Hepatocyte (in vitro differentiated cells): ENCODE measurements at regions not wholly inside any gene's neighbourhood (a gene's known extent, or its start where the extent isn't known, plus 50 kb on each side); places are given as distances from the start of the nearest gene placed in this dataset.

Experiments
- EZH2 ChIP-seq: fragments of 200-600 bp; sonication (generic); IDR thresholded peaks from 2 replicates; pipeline ENCODE4 v1.6.1; 2016; ENCODE audit warnings: antibody characterized with exemption, mild to moderate bottlenecking, borderline replicate concordance
- EZH2phosphoT487 ChIP-seq: fragments of 200-600 bp; sonication (generic); IDR thresholded peaks from one replicate; pipeline ENCODE4 v1.6.1; 2018; ENCODE audit warnings: antibody characterized with exemption, mild to moderate bottlenecking, low read depth, moderate library complexity; ENCODE audit not compliant: unreplicated experiment, severe bottlenecking
- TF ChIP-seq, protein P1 (sequence below): fragments of 200-600 bp; sonication (generic); IDR thresholded peaks from 2 replicates; pipeline ENCODE4 v1.5.1; 2016; ENCODE audit warnings: antibody characterized with exemption, mild to moderate bottlenecking; ENCODE audit not compliant: poor library complexity

DNA sequence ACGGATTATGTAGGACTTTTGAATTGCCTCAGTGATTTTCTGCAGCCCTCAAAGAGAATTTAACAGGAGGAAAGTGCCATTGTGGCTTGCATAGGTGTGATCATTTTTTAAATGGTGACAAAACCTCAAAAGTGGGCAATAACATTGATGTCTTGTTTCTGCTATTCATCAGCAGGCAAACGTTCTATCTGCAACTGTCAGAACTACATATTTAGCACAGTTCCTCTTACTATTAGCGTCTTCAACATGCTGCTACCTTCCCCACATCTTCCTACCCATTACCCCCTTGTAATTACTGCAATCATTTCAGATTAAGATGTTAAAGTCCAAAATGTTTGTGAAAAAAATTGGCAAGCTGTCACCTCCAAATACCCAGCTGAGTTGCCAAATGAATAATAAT is 254.6 kb downstream of the SMARCA2 start:
- TF ChIP-seq EZH2 (no peak), EZH2phosphoT487 (no peak)
- TF ChIP-seq, protein P1, sequence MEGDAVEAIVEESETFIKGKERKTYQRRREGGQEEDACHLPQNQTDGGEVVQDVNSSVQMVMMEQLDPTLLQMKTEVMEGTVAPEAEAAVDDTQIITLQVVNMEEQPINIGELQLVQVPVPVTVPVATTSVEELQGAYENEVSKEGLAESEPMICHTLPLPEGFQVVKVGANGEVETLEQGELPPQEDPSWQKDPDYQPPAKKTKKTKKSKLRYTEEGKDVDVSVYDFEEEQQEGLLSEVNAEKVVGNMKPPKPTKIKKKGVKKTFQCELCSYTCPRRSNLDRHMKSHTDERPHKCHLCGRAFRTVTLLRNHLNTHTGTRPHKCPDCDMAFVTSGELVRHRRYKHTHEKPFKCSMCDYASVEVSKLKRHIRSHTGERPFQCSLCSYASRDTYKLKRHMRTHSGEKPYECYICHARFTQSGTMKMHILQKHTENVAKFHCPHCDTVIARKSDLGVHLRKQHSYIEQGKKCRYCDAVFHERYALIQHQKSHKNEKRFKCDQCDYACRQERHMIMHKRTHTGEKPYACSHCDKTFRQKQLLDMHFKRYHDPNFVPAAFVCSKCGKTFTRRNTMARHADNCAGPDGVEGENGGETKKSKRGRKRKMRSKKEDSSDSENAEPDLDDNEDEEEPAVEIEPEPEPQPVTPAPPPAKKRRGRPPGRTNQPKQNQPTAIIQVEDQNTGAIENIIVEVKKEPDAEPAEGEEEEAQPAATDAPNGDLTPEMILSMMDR, result no peak
